CD4-positive, alpha-beta T cell (primary cell): ENCODE measurements at regions not wholly inside any gene's neighbourhood (a gene's known extent, or its start where the extent isn't known, plus 50 kb on each side); places are given as distances from the start of the nearest gene placed in this dataset.

Source experiments
- ATAC-seq: fragments of 200-7000 bp; cut with Tn5 transposase; one replicate; pipeline ENCODE4 v1.10.0; 2022; ENCODE audit warnings: mild to moderate bottlenecking; ENCODE audit not compliant: poor library complexity
- CTCF ChIA-PET: fragments of 350-600 bp; sonication (Branson Sonifier 250); formaldehyde crosslinking; loops from one replicate; lab custom pipeline; 2021; ENCODE audit warnings: antibody characterized with exemption, inconsistent platforms; lab: Charles Lee
- POLR2A ChIA-PET: fragments of 350-600 bp; sonication (Branson Sonifier 250); formaldehyde crosslinking; loops from one replicate; lab custom pipeline; 2021; ENCODE audit warnings: antibody characterized with exemption, inconsistent platforms; lab: Charles Lee
- DNase-seq, 14 experiments: peaks; one replicate each; pipeline ENCODE4 v3.0.0-alpha.2; 2013 to 2020; ENCODE audit warnings: mixed read lengths in 2 of 14
- H3K27ac ChIP-seq, 2 donors: one replicate each; pipeline versions ENCODE4 v1.5.1 to v1.7.0; 2013; ENCODE audit warnings: low read length in 2 of 2, low read depth in 1 of 2, mild to moderate bottlenecking in 1 of 2
- H3K27me3 ChIP-seq, 2 experiments: 1 replicate in 1 of 2; 2 replicates in 1 of 2; pipeline versions ENCODE4 v1.6.1 to v1.7.0; 2013; ENCODE audit warnings: low read length in 2 of 2, control low read depth in 1 of 2, mild to moderate bottlenecking in 1 of 2, moderate library complexity in 1 of 2; ENCODE audit not compliant: insufficient read depth in 2 of 2, control insufficient read depth in 1 of 2
- H3K36me3 ChIP-seq: one replicate; pipeline ENCODE4 v1.6.1; 2013; ENCODE audit warnings: low read length, control low read depth; ENCODE audit not compliant: insufficient read depth
- H3K4me1 ChIP-seq: one replicate; pipeline ENCODE4 v1.6.1; 2013; ENCODE audit warnings: low read length, control low read depth; ENCODE audit not compliant: insufficient read depth
- H3K4me3 ChIP-seq: one replicate; pipeline ENCODE4 v1.5.1; 2013; ENCODE audit warnings: mild to moderate bottlenecking, low read length, moderate library complexity
- H3K9me3 ChIP-seq, 2 experiments: 1 replicate in 1 of 2; 2 replicates in 1 of 2; pipeline versions ENCODE4 v1.6.1 to v1.7.0; 2013; ENCODE audit warnings: low read length in 2 of 2, mild to moderate bottlenecking in 2 of 2, control low read depth in 1 of 2, moderate library complexity in 1 of 2; ENCODE audit not compliant: control insufficient read depth in 1 of 2, insufficient read depth in 1 of 2
- H3K27ac Mint-ChIP-seq: one replicate; pipeline ENCODE4 v1.8.0; 2020; ENCODE audit warnings: mixed read lengths
- H3K27me3 Mint-ChIP-seq: one replicate; pipeline ENCODE4 v1.8.0; 2021; ENCODE audit warnings: mixed read lengths
- H3K36me3 Mint-ChIP-seq: one replicate; pipeline ENCODE4 v1.8.0; 2021; ENCODE audit warnings: low read depth, mixed read lengths
- H3K4me1 Mint-ChIP-seq: one replicate; pipeline ENCODE4 v1.8.0; 2021; ENCODE audit warnings: low read depth, mixed read lengths
- H3K4me3 Mint-ChIP-seq: one replicate; pipeline ENCODE4 v1.8.0; 2020; ENCODE audit warnings: mild to moderate bottlenecking, mixed read lengths
- H3K9me3 Mint-ChIP-seq: one replicate; pipeline ENCODE4 v1.8.0; 2020; ENCODE audit warnings: mixed read lengths
- intact Hi-C, 2 experiments: fragments of 100-400 bp; cut with DNase I in 1 of 2; cut with micrococcal nuclease in 1 of 2; formaldehyde crosslinking; loops; one replicate each; pipeline versions ENCODE4 v1.15.1 to v1.9.0; 2023 to 2025; cut with DNase I, micrococcal nuclease
- TF ChIP-seq, protein P1 (sequence below): fragments of 200-600 bp; IDR thresholded peaks from one replicate; pipeline ENCODE4 v1.8.0; 2022; ENCODE audit warnings: antibody characterized with exemption, mild to moderate bottlenecking

DNA sequence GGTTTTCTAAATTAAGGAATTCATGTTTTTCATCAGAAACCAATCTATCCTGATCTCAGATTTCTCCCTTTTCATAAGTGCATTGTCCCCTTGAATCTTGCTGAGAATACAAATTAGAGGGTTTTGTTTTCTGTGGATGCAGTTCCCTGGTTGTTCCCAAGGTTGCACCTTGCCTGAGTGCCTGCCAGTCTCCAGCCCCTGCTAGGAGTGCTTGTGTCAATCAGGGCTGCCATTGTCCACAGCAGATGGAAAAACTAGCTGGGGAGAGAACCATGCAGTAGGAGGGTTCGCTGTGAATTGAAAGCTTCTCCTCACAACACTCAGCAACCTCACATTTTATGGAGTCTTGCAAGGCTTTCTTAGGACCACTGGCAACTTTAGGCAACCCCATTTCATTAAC is 210.8 kb upstream of the CTNNB1 start:
- TF ChIP-seq, protein P1, sequence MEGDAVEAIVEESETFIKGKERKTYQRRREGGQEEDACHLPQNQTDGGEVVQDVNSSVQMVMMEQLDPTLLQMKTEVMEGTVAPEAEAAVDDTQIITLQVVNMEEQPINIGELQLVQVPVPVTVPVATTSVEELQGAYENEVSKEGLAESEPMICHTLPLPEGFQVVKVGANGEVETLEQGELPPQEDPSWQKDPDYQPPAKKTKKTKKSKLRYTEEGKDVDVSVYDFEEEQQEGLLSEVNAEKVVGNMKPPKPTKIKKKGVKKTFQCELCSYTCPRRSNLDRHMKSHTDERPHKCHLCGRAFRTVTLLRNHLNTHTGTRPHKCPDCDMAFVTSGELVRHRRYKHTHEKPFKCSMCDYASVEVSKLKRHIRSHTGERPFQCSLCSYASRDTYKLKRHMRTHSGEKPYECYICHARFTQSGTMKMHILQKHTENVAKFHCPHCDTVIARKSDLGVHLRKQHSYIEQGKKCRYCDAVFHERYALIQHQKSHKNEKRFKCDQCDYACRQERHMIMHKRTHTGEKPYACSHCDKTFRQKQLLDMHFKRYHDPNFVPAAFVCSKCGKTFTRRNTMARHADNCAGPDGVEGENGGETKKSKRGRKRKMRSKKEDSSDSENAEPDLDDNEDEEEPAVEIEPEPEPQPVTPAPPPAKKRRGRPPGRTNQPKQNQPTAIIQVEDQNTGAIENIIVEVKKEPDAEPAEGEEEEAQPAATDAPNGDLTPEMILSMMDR = no peak
- H3K36me3 Mint-ChIP-seq = no peaks in the 10 kb centered on the region
- H3K9me3 Mint-ChIP-seq = no peaks in the 10 kb centered on the region
- no peak overlapping the region for H3K4me3 ChIP-seq
- H3K4me3 Mint-ChIP-seq = no peak overlapping the region
- H3K27ac Mint-ChIP-seq = no peak overlapping the region
- intact Hi-C loops = no loop called here
- H3K27ac ChIP-seq = no peak overlapping the region
- no peak for DNase-seq
- ATAC-seq = no peak
- no peaks in the 10 kb centered on the region for H3K36me3 ChIP-seq
- no peaks in the 10 kb centered on the region for H3K9me3 ChIP-seq
- H3K27me3 Mint-ChIP-seq = peaks cover 36% of the 10 kb centered on the region
- no peaks in the 10 kb centered on the region for H3K4me1 Mint-ChIP-seq
- ChIA-PET POLR2A (no interaction called here), CTCF (no interaction called here)
- peaks cover 0 to 5% of the 10 kb centered on the region in 2 experiments for H3K27me3 ChIP-seq
- no peaks in the 10 kb centered on the region for H3K4me1 ChIP-seq

DNA sequence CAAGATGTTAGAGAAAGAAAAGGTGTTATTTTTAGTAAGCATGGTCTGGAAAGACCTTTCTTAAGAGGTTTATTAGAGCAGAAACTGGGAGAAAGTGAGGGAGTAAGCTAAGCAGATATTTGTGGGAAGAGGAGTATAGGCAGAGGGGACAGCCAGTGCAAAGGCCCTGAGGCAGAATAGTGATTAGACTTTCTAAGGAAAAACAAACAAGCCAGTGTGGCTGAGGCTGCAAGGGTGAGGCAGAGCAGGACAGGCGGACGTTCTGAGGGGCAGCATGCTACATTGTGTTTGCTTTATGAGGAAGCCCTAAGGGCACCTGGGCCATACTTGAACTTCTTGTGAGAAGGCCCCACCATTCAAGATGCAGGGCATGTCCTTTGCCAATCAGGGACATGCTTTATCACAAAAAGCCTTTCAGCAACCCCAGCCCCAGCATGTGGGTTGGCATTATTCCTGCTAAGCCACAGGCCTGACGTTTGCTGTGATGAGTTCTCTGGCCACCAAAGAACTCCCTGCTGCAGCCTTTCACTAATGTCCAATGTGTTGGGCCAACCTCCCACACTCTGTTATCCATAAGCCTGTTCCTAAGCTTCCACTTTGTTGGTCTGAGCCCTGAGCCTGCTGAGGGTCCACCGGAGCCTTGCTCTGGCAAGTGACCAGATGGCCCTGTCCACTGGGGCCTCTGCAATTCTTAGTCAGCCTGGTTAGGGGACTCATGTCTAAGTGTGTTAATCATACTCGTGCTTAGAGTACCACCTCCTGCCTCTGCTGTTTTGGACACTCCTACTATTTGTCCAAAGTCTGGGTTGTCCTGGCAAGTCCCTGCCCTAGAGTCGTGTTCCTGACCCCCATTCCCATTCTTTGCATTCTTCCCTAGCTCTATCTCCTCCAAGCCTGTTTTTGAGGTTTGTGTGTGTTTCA is 209.9 kb upstream of the CTNNB1 start:
- DNase-seq = no peak
- H3K4me3 ChIP-seq = no peak overlapping the region
- ChIA-PET CTCF (no interaction called here), POLR2A (no interaction called here)
- H3K27me3 ChIP-seq = peaks cover 0 to 5% of the 10 kb centered on the region in 2 experiments
- no peaks in the 10 kb centered on the region for H3K36me3 ChIP-seq
- Mint-ChIP-seq H3K27ac (no peak overlapping the region), H3K4me3 (no peak overlapping the region), H3K36me3 (no peaks in the 10 kb centered on the region), H3K27me3 (peaks cover 26% of the 10 kb centered on the region), H3K9me3 (no peaks in the 10 kb centered on the region), H3K4me1 (no peaks in the 10 kb centered on the region)
- intact Hi-C loops = no loop called here
- ATAC-seq = no peak
- H3K27ac ChIP-seq = no peak overlapping the region
- H3K4me1 ChIP-seq = no peaks in the 10 kb centered on the region
- TF ChIP-seq, protein P1 = no peak
- no peaks in the 10 kb centered on the region for H3K9me3 ChIP-seq

DNA sequence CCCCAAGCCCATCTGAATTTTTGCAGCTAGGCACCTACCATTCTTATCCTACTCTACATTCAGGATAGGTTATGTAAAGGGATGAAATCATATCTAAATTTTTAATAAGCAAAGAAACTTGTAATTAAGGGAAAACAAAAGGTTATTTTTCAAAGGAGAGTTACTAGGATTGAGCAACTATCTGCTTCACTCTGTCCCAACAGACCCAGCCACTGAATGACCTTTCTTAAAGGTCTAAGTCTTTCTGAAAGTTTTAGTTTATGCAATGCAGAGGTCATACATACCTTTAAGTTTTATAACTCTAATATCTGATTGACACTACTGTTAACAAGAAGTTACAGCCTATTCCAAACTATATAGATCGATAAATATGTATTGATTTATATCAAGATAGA is 209.2 kb upstream of the CTNNB1 start:
- POLR2A ChIA-PET = no interaction called here
- intact Hi-C loops = no loop called here
- Mint-ChIP-seq H3K4me1 (no peaks in the 10 kb centered on the region), H3K27ac (no peak overlapping the region), H3K4me3 (no peak overlapping the region), H3K27me3 (peaks cover 22% of the 10 kb centered on the region), H3K9me3 (no peaks in the 10 kb centered on the region), H3K36me3 (no peaks in the 10 kb centered on the region)
- ATAC-seq (no peak), DNase-seq (no peak)
- CTCF ChIA-PET = no interaction called here
- Histone ChIP-seq H3K27ac (no peak overlapping the region), H3K27me3 (peaks cover 0 to 5% of the 10 kb centered on the region in 2 experiments), H3K9me3 (no peaks in the 10 kb centered on the region), H3K36me3 (no peaks in the 10 kb centered on the region), H3K4me1 (no peaks in the 10 kb centered on the region), H3K4me3 (no peak overlapping the region)
- TF ChIP-seq, protein P1 = no peak
